SK-N-SH (cell line): ENCODE measurements at regions not wholly inside any gene's neighbourhood (a gene's known extent, or its start where the extent isn't known, plus 50 kb on each side); places are given as distances from the start of the nearest gene placed in this dataset.

Experiments used
- CTCF ChIA-PET: fragments of 300-600, 350-600 bp; formaldehyde crosslinking; extraction: SDS; loops from one replicate; lab custom pipeline; 2021; lab: Yijun Ruan, JAX
- POLR2A ChIA-PET: fragments of 350-600 bp; sonication (Branson Sonifier 250); formaldehyde crosslinking; extraction: SDS; loops from one replicate; lab custom pipeline; 2020; ENCODE audit warnings: antibody characterized with exemption, inconsistent platforms; lab: Yijun Ruan, JAX
- DNase-seq: peaks from one replicate; pipeline ENCODE4 v3.0.0; 2012
- H2AFZ ChIP-seq: fragments of 200-600 bp; sonication (generic); 2 replicates; pipeline ENCODE4 v1.8.1; 2016; ENCODE audit warnings: antibody characterized with exemption, mild to moderate bottlenecking, low read depth
- H3F3A ChIP-seq: fragments of 200-600 bp; sonication (generic); replicated peaks from 2 replicates; pipeline ENCODE3; 2016; ENCODE audit warnings: antibody characterized with exemption, mild to moderate bottlenecking; ENCODE audit not compliant: insufficient read depth
- H3K27ac ChIP-seq, 2 experiments: fragments of 200-500 bp in 1 of 2; fragments of 200-600 bp in 1 of 2; sonication (Bioruptor generic) in 1 of 2; sonication (generic), shearing (Covaris generic) in 1 of 2; 2 replicates each; pipeline versions ENCODE4 v1.5.1 to v1.6.1; 2014 to 2016; ENCODE audit warnings: low read depth in 2 of 2, inconsistent platforms in 1 of 2, low read length in 1 of 2, mild to moderate bottlenecking in 1 of 2, mixed read lengths in 1 of 2
- H3K27me3 ChIP-seq: fragments of 200-600 bp; sonication (generic), shearing (Covaris generic); 2 replicates; pipeline ENCODE4 v1.6.1; 2016; ENCODE audit warnings: mixed run types; ENCODE audit not compliant: insufficient read depth
- H3K36me3 ChIP-seq, 2 experiments: fragments of 200-500 bp in 1 of 2; fragments of 200-600 bp in 1 of 2; sonication (Bioruptor generic) in 1 of 2; sonication (generic) in 1 of 2; replicated peaks in 1 of 2; 2 replicates each; pipeline versions ENCODE3 to v1.5.1; 2014 to 2016; ENCODE audit warnings: low read length in 1 of 2, mild to moderate bottlenecking in 1 of 2; ENCODE audit not compliant: insufficient read depth in 2 of 2, control insufficient read depth in 1 of 2
- H3K4me1 ChIP-seq, 2 experiments: fragments of 200-500 bp in 1 of 2; fragments of 200-600 bp in 1 of 2; sonication (Bioruptor generic) in 1 of 2; sonication (generic), shearing (Covaris generic) in 1 of 2; 2 replicates each; pipeline versions ENCODE4 v1.5.1 to v1.6.1; 2014 to 2016; ENCODE audit warnings: low read depth in 1 of 2, low read length in 1 of 2, mixed run types in 1 of 2; ENCODE audit not compliant: insufficient read depth in 2 of 2, control insufficient read depth in 1 of 2
- H3K4me2 ChIP-seq: fragments of 200-600 bp; sonication (generic), shearing (Covaris generic); 2 replicates; pipeline ENCODE4 v1.6.1; 2017; ENCODE audit warnings: mixed run types
- H3K4me3 ChIP-seq, 2 experiments: fragments of 200-500 bp in 1 of 2; fragments of 200-600 bp in 1 of 2; sonication (Bioruptor generic) in 1 of 2; sonication (generic), shearing (Covaris generic) in 1 of 2; 2 replicates each; pipeline versions ENCODE4 v1.5.1 to v1.8.1; 2014 to 2016; ENCODE audit warnings: low read depth in 2 of 2, inconsistent platforms in 1 of 2, low read length in 1 of 2, mild to moderate bottlenecking in 1 of 2, mixed read lengths in 1 of 2, moderate library complexity in 1 of 2
- H3K79me2 ChIP-seq: fragments of 200-600 bp; sonication (generic); 2 replicates; pipeline ENCODE4 v1.8.1; 2017; ENCODE audit warnings: mild to moderate bottlenecking; ENCODE audit not compliant: insufficient read depth
- H3K9ac ChIP-seq: fragments of 200-600 bp; sonication (generic); 2 replicates; pipeline ENCODE4 v1.6.1; 2017; ENCODE audit warnings: mixed run types
- H3K9me2 ChIP-seq: fragments of 200-600 bp; sonication (generic); 2 replicates; pipeline ENCODE4 v1.6.1; 2017; ENCODE audit warnings: mixed run types
- H3K9me3 ChIP-seq: fragments of 200-600 bp; sonication (generic); 2 replicates; pipeline ENCODE4 v1.6.1; 2017; ENCODE audit warnings: mixed run types, mild to moderate bottlenecking, moderate library complexity
- H4K20me1 ChIP-seq: fragments of 200-600 bp; sonication (generic); 2 replicates; pipeline ENCODE4 v1.6.1; 2017; ENCODE audit warnings: mild to moderate bottlenecking, mixed run types; ENCODE audit not compliant: insufficient read depth
- CHD2 ChIP-seq: fragments of 150-350 bp; IDR thresholded peaks from 2 replicates; pipeline ENCODE4 v1.6.1; 2018; ENCODE audit warnings: low read length; ENCODE audit not compliant: partially characterized antibody
- EP300 ChIP-seq, 2 experiments: IDR thresholded peaks; 2 replicates each; pipeline versions ENCODE4 v1.4.0 to v1.6.1; 2012; ENCODE audit warnings: borderline replicate concordance in 1 of 2, low read depth in 1 of 2, low read length in 1 of 2
- EZH2phosphoT487 ChIP-seq: fragments of 200-600 bp; sonication (generic); IDR thresholded peaks from 2 replicates; pipeline ENCODE4 v1.6.1; 2017; ENCODE audit warnings: low read depth, mixed run types, mild to moderate bottlenecking, antibody characterized with exemption, moderate library complexity, borderline replicate concordance
- GABPA ChIP-seq: IDR thresholded peaks from 2 replicates; pipeline ENCODE4 v1.4.0; 2012; ENCODE audit warnings: low read depth, mild to moderate bottlenecking
- GATA2 ChIP-seq: sonication (generic); formaldehyde crosslinking; IDR thresholded peaks from 2 replicates; pipeline ENCODE4 v1.5.0; 2020; ENCODE audit warnings: mild to moderate bottlenecking, missing genetic modification reagents
- NFIC ChIP-seq: IDR thresholded peaks from 2 replicates; pipeline ENCODE4 v1.4.0; 2012; ENCODE audit warnings: borderline replicate concordance
- POLR2AphosphoS5 ChIP-seq: IDR thresholded peaks from 2 replicates; pipeline ENCODE4 v1.6.1; 2012; ENCODE audit warnings: low read depth, low read length
- RCOR1 ChIP-seq: fragments of 150-350 bp; IDR thresholded peaks from 2 replicates; pipeline ENCODE4 v1.6.1; 2017; ENCODE audit warnings: antibody characterized with exemption, low read length
- RXRA ChIP-seq: IDR thresholded peaks from 2 replicates; pipeline ENCODE4 v1.4.0; 2012; ENCODE audit warnings: low read depth, mild to moderate bottlenecking, borderline replicate concordance
- SMC3 ChIP-seq: IDR thresholded peaks from 2 replicates; pipeline ENCODE4 v1.6.1; 2012; ENCODE audit warnings: low read depth, low read length, improper control_type of control experiment
- TAF1 ChIP-seq: IDR thresholded peaks from 2 replicates; pipeline ENCODE4 v1.6.1; 2012; ENCODE audit warnings: low read depth, mild to moderate bottlenecking, low read length, moderate library complexity, borderline replicate concordance
- TCF12 ChIP-seq: IDR thresholded peaks from 2 replicates; pipeline ENCODE4 v1.4.0; 2012
- WGBS: methylation state at CpG from one replicate; pipeline ENCODE4 v1.1.6; 2017; ENCODE audit warnings: low lambda C conversion rate; 5-methylcytosine and 5-hydroxymethylcytosine counted together
- TF ChIP-seq, protein P1 (sequence below): fragments of 150-350 bp; IDR thresholded peaks from 2 replicates; pipeline ENCODE4 v1.6.1; 2016; ENCODE audit warnings: mild to moderate bottlenecking, low read depth, low read length
- TF ChIP-seq, protein P2 (sequence below): IDR thresholded peaks from 2 replicates; pipeline ENCODE4 v1.4.0; 2012; ENCODE audit warnings: low read depth
- TF ChIP-seq, protein P3 (sequence below): IDR thresholded peaks from 2 replicates; pipeline ENCODE4 v1.4.0; 2012; ENCODE audit warnings: low read depth, borderline replicate concordance
- TF ChIP-seq, protein P4 (sequence below): IDR thresholded peaks from 2 replicates; pipeline ENCODE4 v1.4.0; 2012; ENCODE audit warnings: low read depth, borderline replicate concordance

DNA sequence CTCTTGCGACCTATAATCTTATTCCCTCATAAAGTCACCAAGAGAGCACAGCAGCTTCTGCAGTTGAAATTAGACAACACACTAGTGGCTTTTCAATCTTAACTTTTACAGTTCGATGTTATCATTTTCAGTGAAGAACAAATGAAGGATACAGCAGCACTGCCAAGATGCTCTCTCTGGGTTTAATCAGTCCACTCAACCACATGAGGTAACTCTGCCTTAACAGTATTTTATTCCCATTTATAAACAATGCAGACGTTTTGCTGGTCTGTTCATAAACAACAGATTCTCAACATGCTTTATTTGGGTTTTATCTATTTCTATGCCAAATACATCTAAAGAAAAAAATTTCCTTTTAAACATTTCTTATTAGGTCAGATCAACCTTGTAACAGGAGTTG is 646.0 kb upstream of the FAM241A start:
- H3K4me3 ChIP-seq: no peak overlapping the region
- H3K36me3 ChIP-seq: no peaks in the 10 kb centered on the region
- 3% methylated on average over 3 of the region's 3 CpGs for WGBS
- H3K27me3 ChIP-seq: no peaks in the 10 kb centered on the region
- no peaks in the 10 kb centered on the region for H3K79me2 ChIP-seq
- no peak overlapping the region for H3K27ac ChIP-seq
- H3K4me2 ChIP-seq: no peak overlapping the region
- no peak for TF ChIP-seq EP300 (IDR thresholded peaks at IDR 0.05; ENCODE audit: borderline replicate concordance in 1 of 2, low read depth in 1 of 2, low read length in 1 of 2)
- TF ChIP-seq GATA2 (CRISPR knock-in tag): no peak
- no peak for TF ChIP-seq POLR2AphosphoS5
- no peaks in the 10 kb centered on the region; a peak in 1 of 4 replicates for H3K4me1 ChIP-seq
- no peaks in the 10 kb centered on the region for H4K20me1 ChIP-seq
- H3K9me3 ChIP-seq: no peaks in the 10 kb centered on the region
- H3F3A ChIP-seq: no peaks in the 10 kb centered on the region
- H3K9me2 ChIP-seq: no peaks in the 10 kb centered on the region
- ChIA-PET CTCF (no interaction called here), POLR2A (no interaction called here)
- H2AFZ ChIP-seq: no peak overlapping the region
- no peak overlapping the region for H3K9ac ChIP-seq
- DNase-seq: no peak

DNA sequence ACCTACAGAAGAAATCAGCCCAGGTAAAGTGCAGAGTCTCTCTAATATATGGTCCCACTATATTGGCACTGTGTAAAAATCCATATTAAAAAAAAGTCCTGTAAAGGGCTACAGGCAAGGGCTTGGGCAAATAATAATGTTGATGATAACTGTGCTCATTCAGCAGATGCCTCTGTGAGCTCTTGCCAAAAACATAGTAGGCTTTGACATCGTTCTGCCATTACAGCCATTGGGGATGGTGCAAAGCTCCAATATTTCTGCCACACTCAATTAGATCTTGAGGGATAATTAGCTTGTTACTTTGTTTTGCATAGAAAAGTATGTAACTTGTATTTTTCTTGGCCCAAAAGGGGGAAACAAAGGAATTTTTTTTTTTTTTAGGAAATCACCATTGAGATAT is 645.5 kb upstream of the FAM241A start:
- DNase-seq: no peak
- H3K9ac ChIP-seq: no peak overlapping the region
- H3K27ac ChIP-seq: no peak overlapping the region
- H2AFZ ChIP-seq: no peak overlapping the region
- H3K27me3 ChIP-seq: no peaks in the 10 kb centered on the region
- H3K9me3 ChIP-seq: no peaks in the 10 kb centered on the region
- WGBS: 15% methylated on average over 1 of the region's 1 CpG
- no peak overlapping the region for H3K4me3 ChIP-seq
- ChIA-PET CTCF (no interaction called here), POLR2A (no interaction called here)
- H3K4me2 ChIP-seq: no peak overlapping the region
- no peaks in the 10 kb centered on the region for H3K79me2 ChIP-seq
- H3K9me2 ChIP-seq: no peaks in the 10 kb centered on the region
- TF ChIP-seq CHD2 (no peak), TCF12 (no peak), POLR2AphosphoS5 (no peak), GABPA (no peak), RCOR1 (no peak), NFIC (no peak), RXRA (no peak), TAF1 (no peak), EZH2phosphoT487 (no peak), GATA2 (CRISPR knock-in tag) (no peak), SMC3 (no peak)
- TF ChIP-seq, protein P1, sequence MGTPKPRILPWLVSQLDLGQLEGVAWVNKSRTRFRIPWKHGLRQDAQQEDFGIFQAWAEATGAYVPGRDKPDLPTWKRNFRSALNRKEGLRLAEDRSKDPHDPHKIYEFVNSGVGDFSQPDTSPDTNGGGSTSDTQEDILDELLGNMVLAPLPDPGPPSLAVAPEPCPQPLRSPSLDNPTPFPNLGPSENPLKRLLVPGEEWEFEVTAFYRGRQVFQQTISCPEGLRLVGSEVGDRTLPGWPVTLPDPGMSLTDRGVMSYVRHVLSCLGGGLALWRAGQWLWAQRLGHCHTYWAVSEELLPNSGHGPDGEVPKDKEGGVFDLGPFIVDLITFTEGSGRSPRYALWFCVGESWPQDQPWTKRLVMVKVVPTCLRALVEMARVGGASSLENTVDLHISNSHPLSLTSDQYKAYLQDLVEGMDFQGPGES: no peak
- TF ChIP-seq, protein P2, sequence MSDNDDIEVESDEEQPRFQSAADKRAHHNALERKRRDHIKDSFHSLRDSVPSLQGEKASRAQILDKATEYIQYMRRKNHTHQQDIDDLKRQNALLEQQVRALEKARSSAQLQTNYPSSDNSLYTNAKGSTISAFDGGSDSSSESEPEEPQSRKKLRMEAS: no peak
- TF ChIP-seq, protein P3, sequence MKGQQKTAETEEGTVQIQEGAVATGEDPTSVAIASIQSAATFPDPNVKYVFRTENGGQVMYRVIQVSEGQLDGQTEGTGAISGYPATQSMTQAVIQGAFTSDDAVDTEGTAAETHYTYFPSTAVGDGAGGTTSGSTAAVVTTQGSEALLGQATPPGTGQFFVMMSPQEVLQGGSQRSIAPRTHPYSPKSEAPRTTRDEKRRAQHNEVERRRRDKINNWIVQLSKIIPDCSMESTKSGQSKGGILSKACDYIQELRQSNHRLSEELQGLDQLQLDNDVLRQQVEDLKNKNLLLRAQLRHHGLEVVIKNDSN: no peak
- TF ChIP-seq, protein P4, sequence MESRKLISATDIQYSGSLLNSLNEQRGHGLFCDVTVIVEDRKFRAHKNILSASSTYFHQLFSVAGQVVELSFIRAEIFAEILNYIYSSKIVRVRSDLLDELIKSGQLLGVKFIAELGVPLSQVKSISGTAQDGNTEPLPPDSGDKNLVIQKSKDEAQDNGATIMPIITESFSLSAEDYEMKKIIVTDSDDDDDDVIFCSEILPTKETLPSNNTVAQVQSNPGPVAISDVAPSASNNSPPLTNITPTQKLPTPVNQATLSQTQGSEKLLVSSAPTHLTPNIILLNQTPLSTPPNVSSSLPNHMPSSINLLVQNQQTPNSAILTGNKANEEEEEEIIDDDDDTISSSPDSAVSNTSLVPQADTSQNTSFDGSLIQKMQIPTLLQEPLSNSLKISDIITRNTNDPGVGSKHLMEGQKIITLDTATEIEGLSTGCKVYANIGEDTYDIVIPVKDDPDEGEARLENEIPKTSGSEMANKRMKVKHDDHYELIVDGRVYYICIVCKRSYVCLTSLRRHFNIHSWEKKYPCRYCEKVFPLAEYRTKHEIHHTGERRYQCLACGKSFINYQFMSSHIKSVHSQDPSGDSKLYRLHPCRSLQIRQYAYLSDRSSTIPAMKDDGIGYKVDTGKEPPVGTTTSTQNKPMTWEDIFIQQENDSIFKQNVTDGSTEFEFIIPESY: no peak
- H3F3A ChIP-seq: no peaks in the 10 kb centered on the region
- no peaks in the 10 kb centered on the region for H4K20me1 ChIP-seq
- H3K4me1 ChIP-seq: no peaks in the 10 kb centered on the region; a peak in 1 of 4 replicates
- H3K36me3 ChIP-seq: no peaks in the 10 kb centered on the region
